ENCODE measurements at regions not wholly inside any gene's neighbourhood (a gene's known extent, or its start where the extent isn't known, plus 50 kb on each side); places are given as distances from the start of the nearest gene placed in this dataset.

DNA sequence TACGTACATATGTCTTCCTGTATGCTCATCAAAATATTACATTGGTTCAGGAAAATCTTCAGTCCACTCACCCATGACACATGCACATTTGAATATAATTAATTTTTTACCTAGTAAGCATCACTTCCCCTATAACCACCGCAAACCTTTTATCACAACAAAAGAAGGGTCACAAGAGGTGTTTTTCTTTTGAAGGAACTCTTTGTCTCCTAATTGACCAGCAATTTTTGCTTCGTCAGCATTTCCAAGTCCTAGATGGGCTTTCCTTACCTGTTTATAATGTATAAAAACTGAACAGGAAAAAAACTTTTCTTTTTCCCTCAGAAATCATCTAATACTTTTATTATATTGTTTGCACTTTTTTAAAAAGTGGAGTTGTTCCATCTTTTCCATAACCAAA is 631.3 kb downstream of the PLA2G4A start:
- in situ Hi-C loops (cut with HindIII; ENCODE audit: low pct_unique_long_range_greater_than_20kb, low sequenced_read_pairs) = no loop called here

DNA sequence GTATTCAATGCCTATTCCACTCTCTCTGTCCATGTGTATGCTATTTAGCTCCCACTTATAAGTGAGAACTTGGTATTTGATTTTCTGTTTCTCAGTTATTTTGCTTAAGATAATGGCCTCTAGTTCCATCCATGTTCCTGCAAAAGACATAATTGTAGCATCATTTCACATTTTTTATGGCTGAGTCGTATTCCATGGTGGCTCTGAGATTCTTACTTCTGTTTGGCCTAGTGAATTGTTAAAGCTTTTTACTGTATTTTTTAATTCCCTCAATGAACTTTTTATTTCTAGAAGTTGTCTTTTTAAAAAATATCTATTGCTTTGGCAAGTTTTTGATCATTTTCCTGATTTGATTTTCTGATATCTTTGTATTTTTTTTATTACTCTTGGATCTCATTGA is 635.6 kb downstream of the PLA2G4A start:
- no peak for DNase-seq (ENCODE audit: low read depth)
- in situ Hi-C loops (cut with HindIII; ENCODE audit: low pct_unique_long_range_greater_than_20kb, low sequenced_read_pairs) = no loop called here

More for the DNA sequence above, 631.3 kb downstream of the PLA2G4A start:
- no peak for DNase-seq (ENCODE audit: low read depth)

DNA sequence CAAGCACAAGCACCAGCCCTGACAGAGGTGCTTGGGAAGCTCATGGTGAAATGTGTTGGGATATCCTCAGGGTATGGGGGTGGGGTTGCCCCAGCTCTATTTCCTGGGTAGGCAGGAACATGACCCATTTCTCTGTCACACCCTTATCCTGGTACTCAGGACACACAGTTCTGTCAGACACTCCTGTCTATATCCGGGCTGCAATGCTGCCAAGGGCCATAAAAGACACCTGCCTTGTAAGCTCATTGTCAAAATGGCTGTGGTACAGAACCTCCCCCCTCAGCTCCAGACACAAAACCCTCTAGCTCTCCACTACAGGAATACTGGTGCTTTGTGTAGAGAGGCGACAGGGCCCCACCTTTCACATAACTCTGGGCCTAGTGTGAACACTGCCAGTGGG is 636.7 kb downstream of the PLA2G4A start:
- in situ Hi-C loops (cut with HindIII; ENCODE audit: low pct_unique_long_range_greater_than_20kb, low sequenced_read_pairs) = no loop called here
- no peak for DNase-seq (ENCODE audit: low read depth)

DNA sequence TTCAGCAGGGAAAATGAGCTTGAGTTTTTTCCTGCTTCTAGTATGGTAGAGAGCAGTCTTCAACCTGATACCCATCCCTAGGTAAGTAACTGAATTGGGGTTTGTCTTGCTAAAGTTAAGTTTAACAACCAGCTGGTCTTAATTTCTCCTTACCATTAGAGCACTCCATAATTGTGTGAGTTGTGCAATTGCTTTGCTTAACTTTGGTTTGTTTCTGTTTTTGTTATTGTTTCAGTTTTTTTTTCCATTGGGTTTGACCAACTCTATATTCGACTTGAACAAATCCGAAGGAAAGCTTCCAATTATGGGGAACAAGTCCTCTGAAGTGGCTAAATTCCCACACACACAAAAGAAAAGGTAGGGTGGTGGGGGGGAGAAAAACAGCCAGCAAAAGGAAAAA is 641.1 kb downstream of the PLA2G4A start:
- in situ Hi-C loops (cut with HindIII; ENCODE audit: low pct_unique_long_range_greater_than_20kb, low sequenced_read_pairs) = no loop called here
- DNase-seq (ENCODE audit: low read depth) = no peak

DNA sequence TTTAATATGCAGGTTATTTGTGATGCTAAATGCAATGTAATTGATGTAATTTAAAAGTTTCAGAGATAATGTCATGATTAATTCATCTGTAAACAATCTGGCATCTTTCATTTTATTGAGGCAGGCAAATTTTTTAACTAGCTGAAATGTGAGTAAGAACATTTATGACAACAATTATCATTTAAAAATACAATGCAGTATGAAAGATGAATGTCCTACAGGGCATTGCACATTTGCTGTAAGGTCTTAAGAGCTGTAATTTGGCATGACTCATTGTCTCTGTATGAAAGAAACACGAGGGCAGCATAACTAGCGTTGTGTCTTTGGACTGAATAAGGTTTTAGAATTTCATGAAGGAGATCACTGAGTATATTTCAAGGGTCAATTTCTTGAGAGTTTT is 642.8 kb downstream of the PLA2G4A start:
- DNase-seq (ENCODE audit: low read depth) = no peak
- in situ Hi-C loops (cut with HindIII; ENCODE audit: low pct_unique_long_range_greater_than_20kb, low sequenced_read_pairs) = no loop called here

DNA sequence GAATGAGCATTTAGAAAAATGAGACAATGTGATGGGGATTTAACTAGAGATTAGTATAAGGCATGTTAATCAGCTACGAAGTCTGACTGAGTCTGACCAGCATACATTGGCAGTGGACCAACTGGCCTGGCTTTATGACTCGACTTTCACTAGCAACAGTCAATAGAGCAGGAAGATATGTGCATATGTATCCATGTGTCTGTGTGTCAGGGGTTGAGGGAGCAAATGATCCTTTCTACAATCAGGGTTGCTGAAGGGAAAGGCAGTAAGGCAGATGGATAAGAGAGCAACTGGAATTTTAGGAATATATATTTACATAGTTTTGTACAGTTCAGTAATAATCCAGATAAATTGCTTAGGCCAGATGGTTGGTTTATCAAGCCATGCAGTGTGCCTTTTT is 645.6 kb downstream of the PLA2G4A start:
- DNase-seq (ENCODE audit: low read depth) = no peak
- in situ Hi-C loops (cut with HindIII; ENCODE audit: low pct_unique_long_range_greater_than_20kb, low sequenced_read_pairs) = no loop called here

DNA sequence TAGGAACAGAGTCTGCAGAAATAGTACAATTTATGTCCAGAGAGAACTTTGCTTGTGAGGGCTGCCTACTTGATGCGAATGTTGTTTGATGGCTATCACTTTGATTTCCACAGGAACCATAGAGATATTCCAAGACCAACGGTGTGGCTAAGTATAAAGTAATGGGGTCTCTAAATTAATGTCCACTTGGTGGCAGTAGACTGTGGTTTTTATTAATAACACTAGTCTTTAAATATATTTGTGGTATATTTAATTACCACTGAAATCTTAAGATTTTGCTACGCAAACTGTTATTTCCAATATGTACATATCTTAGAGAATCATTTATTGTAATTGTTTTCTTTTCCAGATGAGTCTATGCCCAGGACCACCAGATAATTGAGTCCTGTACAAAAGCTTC is 647.9 kb downstream of the PLA2G4A start:
- in situ Hi-C loops (cut with HindIII; ENCODE audit: low pct_unique_long_range_greater_than_20kb, low sequenced_read_pairs) = no loop called here
- DNase-seq (ENCODE audit: low read depth) = no peak

DNA sequence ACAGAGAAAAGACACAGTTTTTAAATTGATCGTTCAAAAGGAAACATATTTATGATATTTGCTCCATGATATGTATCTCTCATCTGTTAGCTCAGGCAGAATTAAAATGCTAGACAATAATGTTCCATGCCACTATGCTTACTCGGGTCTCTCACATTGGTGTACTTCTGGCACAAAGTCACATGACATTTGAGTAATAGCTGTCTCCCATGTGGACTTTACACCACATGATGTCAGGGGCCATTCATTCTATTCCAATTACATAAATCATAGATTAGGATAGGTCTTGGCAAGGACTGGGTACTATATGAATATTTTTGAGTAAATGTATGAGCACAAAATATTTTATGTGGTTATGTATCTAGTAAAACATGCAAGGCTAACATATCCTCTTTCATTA is 648.4 kb downstream of the PLA2G4A start:
- in situ Hi-C loops (cut with HindIII; ENCODE audit: low pct_unique_long_range_greater_than_20kb, low sequenced_read_pairs) = no loop called here
- no peak for DNase-seq (ENCODE audit: low read depth)

DNA sequence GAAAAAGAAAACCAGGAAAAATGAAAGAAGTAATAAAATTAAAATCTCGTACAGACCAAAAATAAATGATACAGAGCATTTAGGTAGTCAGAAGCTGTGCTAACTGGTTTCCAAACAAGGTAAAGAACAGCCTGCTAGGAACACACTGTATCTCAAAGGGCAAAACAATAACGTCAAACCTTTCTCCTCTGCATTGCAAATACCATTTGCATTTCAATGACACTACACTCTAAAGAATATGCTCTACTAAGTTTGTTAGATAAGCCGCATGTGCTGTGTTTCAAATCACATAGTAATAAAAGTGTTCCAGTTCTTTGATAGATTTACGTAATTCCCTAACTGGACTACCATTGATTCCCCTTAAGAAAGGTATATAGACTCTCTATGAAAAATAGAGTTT is 648.8 kb downstream of the PLA2G4A start:
- no peak for DNase-seq (ENCODE audit: low read depth)
- in situ Hi-C loops (cut with HindIII; ENCODE audit: low pct_unique_long_range_greater_than_20kb, low sequenced_read_pairs) = no loop called here

DNA sequence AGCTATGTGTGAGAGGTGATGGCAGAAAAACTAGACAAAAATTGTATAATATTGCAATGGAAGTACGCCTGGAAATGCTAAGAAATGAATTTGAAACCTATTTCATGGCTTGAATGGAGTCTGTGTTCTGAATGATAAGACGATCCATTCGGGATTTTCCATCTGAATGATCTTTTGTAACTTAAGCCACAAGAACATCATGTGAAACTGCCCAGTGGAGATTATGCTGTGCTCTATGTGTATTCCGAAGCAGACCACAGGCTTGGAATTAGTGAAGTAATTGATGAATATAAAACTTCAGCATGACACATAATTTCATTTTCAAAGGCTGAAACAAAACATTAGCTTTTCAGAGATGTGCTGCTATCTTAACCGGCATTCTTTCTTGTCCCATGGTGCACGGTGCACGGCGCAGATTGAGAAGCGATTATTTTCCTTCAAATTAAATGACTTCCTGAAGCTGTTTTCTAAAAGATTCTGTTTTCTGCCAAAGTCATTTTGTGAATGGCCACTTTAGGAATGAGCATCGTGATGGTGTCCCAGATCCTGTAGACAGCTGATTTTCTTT is 652.9 kb downstream of the PLA2G4A start:
- DNase-seq (ENCODE audit: low read depth) = no peak
- in situ Hi-C loops (cut with HindIII; ENCODE audit: low pct_unique_long_range_greater_than_20kb, low sequenced_read_pairs) = no loop called here

DNA sequence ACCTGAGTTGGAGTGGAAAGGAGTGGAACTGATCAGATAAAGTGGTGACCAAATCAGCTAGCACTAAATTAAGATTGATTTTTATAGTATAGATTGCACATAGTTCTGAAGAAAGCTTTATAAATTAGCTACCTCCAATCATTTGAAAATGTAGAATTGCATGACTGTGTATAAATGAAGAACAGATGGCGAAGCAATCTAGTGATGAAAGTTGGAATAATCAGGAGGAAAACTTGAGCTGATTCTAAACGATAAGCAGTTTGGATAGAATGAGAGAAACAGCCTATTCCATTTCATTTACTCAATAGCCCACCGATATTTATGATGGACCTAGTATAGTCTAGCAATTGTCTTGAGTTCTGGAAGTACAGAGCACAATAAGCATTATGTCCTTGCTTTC is 661.5 kb downstream of the PLA2G4A start:
- in situ Hi-C loops (cut with HindIII; ENCODE audit: low pct_unique_long_range_greater_than_20kb, low sequenced_read_pairs) = no loop called here
- no peak for DNase-seq (ENCODE audit: low read depth)

DNA sequence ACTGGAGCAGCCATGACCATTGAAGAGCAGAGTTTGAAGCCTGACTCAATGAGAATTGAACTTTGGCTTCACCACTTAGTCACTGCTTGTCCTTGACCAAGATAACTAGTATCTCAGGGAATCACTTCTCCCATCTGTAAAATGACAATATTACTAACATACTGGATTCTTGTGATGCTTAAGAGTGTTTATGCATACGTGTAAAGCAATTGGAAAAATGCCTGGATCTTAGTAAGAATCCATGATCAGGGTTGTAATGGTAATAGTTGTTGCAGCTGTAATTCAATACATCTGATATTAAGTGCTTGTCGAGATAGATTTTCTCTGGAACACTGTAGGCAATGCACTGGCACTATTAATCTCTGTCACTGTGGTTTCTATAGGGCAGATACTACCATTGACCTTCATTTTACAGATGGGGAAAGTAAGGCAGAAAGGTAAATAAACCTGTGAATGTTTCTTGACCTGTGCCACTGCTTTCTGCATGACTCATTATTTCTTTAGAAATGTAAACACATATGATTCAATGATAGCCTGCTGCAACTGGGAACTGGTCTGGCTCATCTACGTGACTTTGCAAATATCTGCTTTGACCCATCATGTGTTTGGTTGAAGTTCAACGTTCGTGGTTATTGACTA is 662.5 kb downstream of the PLA2G4A start:
- DNase-seq (ENCODE audit: low read depth) = peak; percentile 88
- in situ Hi-C loops (cut with HindIII; ENCODE audit: low pct_unique_long_range_greater_than_20kb, low sequenced_read_pairs) = no loop called here

DNA sequence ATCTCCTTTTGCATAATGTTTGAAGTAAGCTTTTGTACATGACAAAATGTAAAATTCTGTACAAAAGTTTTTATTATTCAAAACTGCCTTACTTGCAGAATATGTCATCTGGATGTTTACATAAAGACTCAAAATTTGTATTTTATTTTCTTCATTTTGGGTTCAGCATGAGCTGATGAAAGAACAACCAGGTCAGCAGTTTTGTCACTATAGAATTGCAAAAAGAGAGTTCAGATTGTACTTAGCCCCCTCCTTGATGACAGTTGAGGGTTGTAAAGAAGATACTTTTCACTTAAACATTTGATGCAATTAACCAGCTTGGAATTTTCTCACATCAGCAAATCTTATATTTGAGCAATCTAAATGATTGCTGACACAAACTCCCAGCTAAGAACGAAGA is 669.3 kb downstream of the PLA2G4A start:
- in situ Hi-C loops (cut with HindIII; ENCODE audit: low pct_unique_long_range_greater_than_20kb, low sequenced_read_pairs) = no loop called here
- no peak for DNase-seq (ENCODE audit: low read depth)

DNA sequence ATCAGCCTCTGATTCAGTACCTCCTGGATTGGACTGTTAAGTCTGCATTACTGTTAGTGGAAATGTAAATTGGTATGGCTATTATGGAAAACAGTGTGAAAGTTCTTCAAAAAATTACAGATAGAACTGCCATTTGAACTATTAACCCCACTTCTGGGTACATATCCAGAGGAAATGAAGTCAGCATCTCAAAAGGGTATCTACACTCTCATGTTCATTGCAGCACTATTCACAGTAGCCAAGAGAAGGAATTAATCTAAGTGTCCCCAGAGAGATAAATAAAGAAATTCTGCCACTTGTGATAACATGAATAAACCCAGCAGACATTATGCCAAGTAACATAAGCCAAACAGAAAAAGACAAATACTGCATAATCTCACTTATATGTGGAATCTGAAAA is 676.0 kb downstream of the PLA2G4A start:
- in situ Hi-C loops (cut with HindIII; ENCODE audit: low pct_unique_long_range_greater_than_20kb, low sequenced_read_pairs) = no loop called here
- DNase-seq (ENCODE audit: low read depth) = no peak

DNA sequence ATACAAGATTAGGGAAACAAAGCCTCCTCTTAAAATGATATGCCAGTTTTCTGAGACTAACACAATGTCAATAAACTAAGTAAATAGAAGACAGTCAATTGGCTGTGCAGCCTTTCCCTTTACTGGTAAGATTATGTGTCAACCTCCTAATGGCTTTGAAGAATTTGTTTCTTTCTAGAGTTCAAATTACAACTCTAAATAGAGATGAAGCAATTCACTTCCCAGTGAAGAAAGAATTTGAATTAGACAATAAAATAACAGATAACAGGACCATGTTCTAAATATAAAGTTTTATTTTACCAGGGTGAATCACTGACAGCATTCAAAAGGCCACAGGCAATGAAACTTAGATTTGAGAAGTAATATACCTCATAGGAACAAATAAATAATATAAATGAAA is 680.3 kb downstream of the PLA2G4A start:
- in situ Hi-C loops (cut with HindIII; ENCODE audit: low pct_unique_long_range_greater_than_20kb, low sequenced_read_pairs) = no loop called here
- no peak for DNase-seq (ENCODE audit: low read depth)

DNA sequence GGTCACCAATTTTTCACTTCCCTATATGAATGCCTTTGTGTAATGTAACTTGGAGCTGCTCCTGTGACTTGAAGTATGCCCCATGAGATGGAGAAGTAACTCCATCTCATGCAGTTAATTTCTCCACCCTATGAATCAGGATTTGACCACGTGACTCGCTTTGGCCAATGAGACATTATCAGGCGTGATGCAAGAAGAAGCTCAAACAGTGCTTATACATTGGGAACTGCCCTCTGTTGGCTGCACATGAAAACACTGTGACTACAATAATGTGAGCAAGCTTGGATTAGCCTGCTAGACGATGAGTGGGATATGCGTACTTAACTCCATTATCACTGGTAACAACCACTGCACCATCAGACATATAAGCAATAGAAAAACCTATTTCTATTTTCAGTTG is 684.4 kb downstream of the PLA2G4A start:
- in situ Hi-C loops (cut with HindIII; ENCODE audit: low pct_unique_long_range_greater_than_20kb, low sequenced_read_pairs) = no loop called here
- peak; percentile 5 for DNase-seq (ENCODE audit: low read depth)

DNA sequence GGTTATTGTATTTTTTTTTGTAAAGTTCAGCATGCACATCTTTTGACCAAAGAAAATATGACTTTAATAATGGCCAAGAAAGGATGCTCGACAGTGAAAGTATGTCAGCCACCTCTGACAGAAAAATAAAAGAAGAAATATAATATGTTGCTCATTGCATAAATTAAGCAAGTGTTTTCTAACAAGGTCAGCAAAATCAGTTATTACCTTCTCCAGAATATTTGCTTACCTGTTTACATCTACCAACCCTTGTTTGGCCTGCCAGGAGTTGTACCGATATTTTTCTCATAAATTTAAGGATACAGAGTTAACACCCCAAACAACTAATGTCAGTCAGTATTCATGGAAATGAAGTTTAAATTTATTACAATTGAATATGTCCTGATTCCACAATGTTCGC is 685.4 kb downstream of the PLA2G4A start:
- no peak for DNase-seq (ENCODE audit: low read depth)
- in situ Hi-C loops (cut with HindIII; ENCODE audit: low pct_unique_long_range_greater_than_20kb, low sequenced_read_pairs) = no loop called here

DNA sequence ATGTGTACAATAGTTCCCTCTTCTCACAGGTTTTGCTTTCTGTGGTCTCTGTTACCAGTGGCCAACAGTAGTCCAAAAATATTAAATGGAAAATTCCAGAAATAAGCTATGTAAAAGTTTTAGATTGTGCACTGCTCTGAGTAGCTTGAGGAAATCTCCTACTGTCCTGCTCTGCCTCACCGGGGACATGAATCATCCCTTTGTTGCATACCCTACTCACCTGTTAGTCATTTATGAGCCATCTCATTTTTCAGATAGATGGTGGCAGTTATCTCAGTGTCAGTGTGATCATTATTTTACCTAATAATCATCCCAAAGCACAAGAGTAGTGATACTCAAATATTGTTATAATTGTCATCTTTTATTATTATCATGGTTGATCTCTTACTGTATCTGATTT is 688.1 kb downstream of the PLA2G4A start:
- no peak for DNase-seq (ENCODE audit: low read depth)
- in situ Hi-C loops (cut with HindIII; ENCODE audit: low pct_unique_long_range_greater_than_20kb, low sequenced_read_pairs) = no loop called here

DNA sequence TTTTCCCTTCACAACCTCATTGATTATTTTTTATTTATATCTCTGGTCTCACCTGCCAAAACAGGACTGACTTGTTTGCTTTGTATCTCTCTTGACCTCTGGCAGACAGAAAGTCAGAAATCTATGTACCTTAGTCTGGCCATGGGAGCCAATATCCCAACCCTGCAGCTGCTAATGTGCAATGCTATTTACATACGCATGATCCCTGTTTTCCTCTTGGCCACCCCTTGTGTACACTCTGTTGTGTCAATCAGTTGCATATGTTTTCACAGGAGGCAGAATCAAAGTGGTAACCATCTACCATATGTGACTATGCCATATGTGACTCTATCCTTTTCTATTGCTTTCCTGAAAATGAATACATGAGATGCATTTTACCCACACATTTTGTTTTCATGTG is 688.8 kb downstream of the PLA2G4A start:
- no peak for DNase-seq (ENCODE audit: low read depth)
- in situ Hi-C loops (cut with HindIII; ENCODE audit: low pct_unique_long_range_greater_than_20kb, low sequenced_read_pairs) = no loop called here

DNA sequence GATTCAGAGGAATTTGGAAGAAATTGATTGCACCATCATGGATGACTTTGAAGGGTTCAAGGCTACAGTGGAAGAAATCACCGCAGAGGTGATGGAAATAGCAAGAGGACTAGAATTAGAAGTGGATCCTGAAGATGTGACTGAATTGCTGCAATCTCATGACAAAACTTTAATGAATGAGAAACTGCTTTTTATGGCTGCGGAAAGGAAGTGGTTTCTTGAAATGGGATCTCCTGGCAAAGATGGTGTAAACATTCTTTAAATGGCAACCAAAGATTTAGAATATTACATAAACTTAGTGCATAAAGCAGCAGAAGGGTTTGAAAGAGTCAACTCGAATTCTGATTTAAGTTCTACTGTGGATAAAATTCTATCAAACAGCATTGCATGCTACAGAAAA is 698.6 kb downstream of the PLA2G4A start:
- in situ Hi-C loops (cut with HindIII; ENCODE audit: low pct_unique_long_range_greater_than_20kb, low sequenced_read_pairs) = no loop called here
- no peak for DNase-seq (ENCODE audit: low read depth)

DNA sequence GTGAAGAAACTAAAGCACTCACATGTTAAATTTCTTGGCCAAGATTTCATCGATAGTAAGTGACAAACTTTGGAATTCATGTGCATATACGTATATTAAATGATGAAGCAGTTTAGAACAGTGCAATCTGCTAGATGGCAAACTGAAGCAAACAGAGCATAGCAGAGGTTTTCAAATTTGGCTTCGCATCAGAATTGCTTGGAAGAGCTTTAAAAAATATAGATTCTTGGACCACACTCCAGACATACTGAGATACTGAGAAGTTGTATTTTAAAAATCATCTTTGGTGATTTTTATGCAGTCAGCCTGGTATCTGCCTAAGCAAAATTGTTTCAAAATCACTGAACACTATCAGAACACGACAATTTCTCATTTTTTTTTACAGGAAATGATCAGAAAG is 709.2 kb downstream of the PLA2G4A start:
- in situ Hi-C loops (cut with HindIII; ENCODE audit: low pct_unique_long_range_greater_than_20kb, low sequenced_read_pairs) = no loop called here
- no peak for DNase-seq (ENCODE audit: low read depth)
